NOMO-1 treated with DMSO at 0.1 percent for 48 hours (cell line): ENCODE measurements at regions not wholly inside any gene's neighbourhood (a gene's known extent, or its start where the extent isn't known, plus 50 kb on each side); places are given as distances from the start of the nearest gene placed in this dataset.
A peak's percentile ranks its signal among the peaks of the same experiment; 100 is the strongest.
"Not testable (repeated sequence)": the region's sequence is repeated elsewhere in the genome, so short reads cannot be mapped to it uniquely, and the experiment has no call there.

Experiments used
- DNase-seq: peaks from one replicate; lab custom pipeline; 2025; ENCODE audit not compliant: unreplicated experiment; lab: John Stamatoyannopoulos, UW

GRCh38 chr10:33626798-33627466 lies 292.5 kb upstream of the NRP1 start:
- no peak for DNase-seq

- no peak for DNase-seq
These were observed 289.2 kb upstream of the NRP1 start for GRCh38 chr10:33623669-33624068.

GRCh38 chr10:33621101-33621500 lies 286.6 kb upstream of the NRP1 start:
- DNase-seq, result peak; percentile 70

- peak; percentile 14 for DNase-seq
These were observed 283.7 kb upstream of the NRP1 start for GRCh38 chr10:33618196-33618595.

GRCh38 chr10:33617381-33618080 lies 283.1 kb upstream of the NRP1 start:
- DNase-seq, result no peak

- DNase-seq, result no peak
These were observed 282.5 kb upstream of the NRP1 start for GRCh38 chr10:33616956-33617355.

GRCh38 chr10:33612551-33612950 lies 278.1 kb upstream of the NRP1 start:
- DNase-seq, result peak; percentile 83

GRCh38 chr10:33612116-33612515 lies 277.6 kb upstream of the NRP1 start:
- DNase-seq, result no peak

GRCh38 chr10:33611423-33611822 lies 277.0 kb upstream of the NRP1 start:
- DNase-seq, result no peak

GRCh38 chr10:33609546-33609945 lies 275.1 kb upstream of the NRP1 start:
- DNase-seq, result no peak

GRCh38 chr10:33602278-33602677 lies 267.8 kb upstream of the NRP1 start:
- no peak for DNase-seq

GRCh38 chr10:33600381-33600780 lies 265.9 kb upstream of the NRP1 start:
- no peak for DNase-seq

GRCh38 chr10:33596422-33596821 lies 262.0 kb upstream of the NRP1 start:
- no peak for DNase-seq

GRCh38 chr10:33594475-33594874 lies 260.0 kb upstream of the NRP1 start:
- DNase-seq, result no peak

- DNase-seq, result no peak
These were observed 254.6 kb upstream of the NRP1 start for GRCh38 chr10:33588974-33589600.

- DNase-seq, result not testable (repeated sequence)
These were observed 250.1 kb upstream of the NRP1 start for GRCh38 chr10:33584596-33584995.

GRCh38 chr10:33579996-33580395 lies 245.5 kb upstream of the NRP1 start:
- no peak for DNase-seq

GRCh38 chr10:33573606-33574005 lies 239.1 kb upstream of the NRP1 start:
- no peak for DNase-seq

GRCh38 chr10:33571616-33572015 lies 237.1 kb upstream of the NRP1 start:
- DNase-seq, result no peak

- DNase-seq, result peak; percentile 84
These were observed 236.0 kb upstream of the NRP1 start for GRCh38 chr10:33570495-33570894.

- DNase-seq, result no peak
These were observed 235.2 kb upstream of the NRP1 start for GRCh38 chr10:33569702-33570101.

GRCh38 chr10:33566426-33566825 lies 232.0 kb upstream of the NRP1 start:
- no peak for DNase-seq
